ENCODE measurements at regions not wholly inside any gene's neighbourhood (a gene's known extent, or its start where the extent isn't known, plus 50 kb on each side); places are given as distances from the start of the nearest gene placed in this dataset.
"Not testable (repeated sequence)": the region's sequence is repeated elsewhere in the genome, so short reads cannot be mapped to it uniquely, and the experiment has no call there.

GRCh38 chr5:115435778-115436712, 108.5 kb downstream of the FEM1C start:
- no peak for DNase-seq

DNA sequence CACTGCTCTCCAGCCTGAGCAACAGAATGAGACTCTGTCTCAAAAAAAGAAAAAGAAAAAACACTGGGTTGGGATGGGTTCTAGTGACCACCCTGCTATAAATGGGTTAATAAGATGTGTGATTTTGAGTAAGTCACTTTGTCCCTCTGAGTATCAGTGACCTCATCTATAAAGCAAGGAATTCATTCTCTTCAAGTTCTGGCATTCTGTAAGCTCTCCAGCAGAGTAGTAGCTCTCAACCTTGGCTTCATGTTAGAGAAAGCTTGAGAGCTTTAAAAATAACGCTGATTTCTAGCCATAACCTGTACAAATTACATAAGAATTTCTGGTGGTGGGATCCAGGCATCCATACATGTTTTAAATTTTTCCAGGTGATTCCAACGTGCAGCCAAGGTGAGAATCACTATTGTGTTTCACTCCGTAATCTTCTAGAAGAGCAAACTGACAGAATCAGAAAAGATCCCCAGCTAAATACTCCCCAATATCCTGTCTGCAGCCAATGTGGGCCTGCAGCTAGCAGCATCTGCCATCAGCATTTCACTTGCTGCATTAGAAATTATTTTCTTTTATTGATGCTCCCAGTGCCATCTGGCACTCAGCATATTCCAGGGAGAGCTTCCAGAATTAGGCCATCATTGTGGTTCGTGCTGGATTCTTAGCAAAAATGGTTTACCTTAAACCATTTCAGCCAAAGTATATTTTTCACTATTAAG, 109.4 kb downstream of the FEM1C start:
- DNase-seq, result no peak

DNA sequence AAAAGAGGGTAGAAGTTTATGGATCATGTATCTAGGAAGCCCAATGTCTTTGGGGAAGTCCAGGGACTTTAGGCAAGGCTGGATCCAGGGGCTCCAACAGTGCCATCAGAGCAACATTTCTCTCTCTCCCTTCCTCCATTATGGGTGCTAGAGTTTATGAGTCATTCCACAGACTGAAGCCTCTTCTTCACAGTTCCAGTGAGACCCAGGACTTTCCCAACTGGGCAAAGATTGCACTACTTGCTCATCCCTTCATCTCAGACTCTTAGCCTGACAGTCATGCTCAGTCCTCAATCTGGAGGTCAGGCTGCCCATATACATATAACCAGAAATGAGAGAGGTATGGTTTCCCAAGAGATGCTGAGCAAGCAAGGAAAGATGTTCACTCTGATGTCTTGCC, 110.7 kb downstream of the FEM1C start:
- DNase-seq, result no peak

GRCh38 chr5:115432691-115433090, 111.9 kb downstream of the FEM1C start:
- no peak for DNase-seq

- no peak for DNase-seq
Measured at GRCh38 chr5:115431116-115431515, 113.5 kb downstream of the FEM1C start.

DNA sequence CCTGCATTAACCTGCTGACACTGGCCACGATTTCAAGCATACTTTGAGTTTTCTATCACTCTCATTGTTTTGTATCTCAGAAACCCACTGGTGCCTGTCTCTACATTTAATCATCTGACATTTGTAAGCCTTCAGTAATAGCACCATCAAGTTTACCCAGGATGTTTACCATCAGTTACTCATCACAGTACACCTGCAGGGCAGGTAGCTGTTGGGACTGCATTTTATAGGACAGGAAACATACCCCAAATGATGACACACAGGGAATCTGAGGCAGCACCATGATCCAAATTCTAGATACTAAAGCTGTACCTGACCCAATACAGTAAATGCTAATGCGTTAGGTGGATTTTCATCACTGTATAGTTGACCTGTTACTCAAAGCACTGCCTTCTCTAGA, 114.2 kb downstream of the FEM1C start:
- no peak for DNase-seq

GRCh38 chr5:115429345-115429940, 115.1 kb downstream of the FEM1C start:
- DNase-seq, result no peak

DNA sequence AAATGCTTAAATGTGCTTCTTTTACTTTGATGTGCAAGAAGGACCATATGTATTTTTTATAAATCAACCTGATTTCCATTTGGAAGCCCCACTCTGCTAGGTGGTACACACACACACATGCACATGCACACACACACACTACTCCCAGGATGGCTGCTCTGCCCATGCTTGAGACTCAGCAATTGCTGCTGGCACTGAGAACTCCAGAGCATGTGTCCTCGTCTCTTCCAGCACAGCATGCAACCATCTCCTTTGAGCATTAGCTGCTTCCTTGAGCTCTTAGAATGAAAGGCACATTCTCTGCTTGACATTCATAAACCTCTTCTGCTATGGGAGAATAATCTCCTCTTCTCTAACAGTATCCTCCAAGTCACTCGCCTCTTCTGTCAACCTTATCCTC, 115.9 kb downstream of the FEM1C start:
- DNase-seq, result no peak

DNA sequence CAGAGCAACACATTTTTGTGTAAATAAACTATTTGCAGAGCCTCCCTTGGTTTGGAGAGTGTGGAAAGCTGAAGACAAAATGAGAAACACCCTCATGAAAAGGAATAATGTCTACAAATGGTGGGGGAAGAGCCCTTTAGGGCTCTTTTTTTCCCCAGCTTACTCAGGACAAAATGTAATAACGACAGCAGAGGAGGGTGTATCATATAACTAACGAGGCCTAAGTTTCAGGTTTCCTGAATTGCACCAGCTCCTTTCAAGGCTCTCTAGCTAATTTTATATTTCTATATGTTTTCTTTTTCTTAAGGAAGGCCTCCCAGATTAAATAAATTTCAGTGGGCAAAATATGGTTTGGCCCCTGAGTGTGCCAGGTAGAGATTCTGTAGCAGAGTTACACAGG, 116.3 kb downstream of the FEM1C start:
- no peak for DNase-seq

- DNase-seq, result no peak
Measured at GRCh38 chr5:115424446-115424845, 120.1 kb downstream of the FEM1C start.

DNA sequence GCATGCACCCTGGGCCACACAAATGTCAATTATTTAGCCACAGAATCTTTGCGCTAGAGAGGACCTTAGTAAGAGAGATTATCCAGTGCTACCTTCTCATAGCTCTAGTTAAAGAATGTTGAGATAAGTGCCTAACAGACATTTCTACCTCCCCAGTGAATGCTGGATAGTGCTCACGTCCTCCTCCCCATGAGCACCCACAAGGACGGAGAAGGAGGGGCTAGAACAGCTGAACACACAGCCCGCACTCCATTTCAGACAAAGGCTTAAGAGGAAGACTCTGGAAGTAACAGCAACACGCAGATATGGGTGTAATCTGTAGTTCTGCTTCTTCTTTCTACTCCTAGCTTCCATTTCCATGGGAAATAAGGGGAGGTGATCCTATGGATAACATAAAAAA, 120.5 kb downstream of the FEM1C start:
- no peak for DNase-seq

DNA sequence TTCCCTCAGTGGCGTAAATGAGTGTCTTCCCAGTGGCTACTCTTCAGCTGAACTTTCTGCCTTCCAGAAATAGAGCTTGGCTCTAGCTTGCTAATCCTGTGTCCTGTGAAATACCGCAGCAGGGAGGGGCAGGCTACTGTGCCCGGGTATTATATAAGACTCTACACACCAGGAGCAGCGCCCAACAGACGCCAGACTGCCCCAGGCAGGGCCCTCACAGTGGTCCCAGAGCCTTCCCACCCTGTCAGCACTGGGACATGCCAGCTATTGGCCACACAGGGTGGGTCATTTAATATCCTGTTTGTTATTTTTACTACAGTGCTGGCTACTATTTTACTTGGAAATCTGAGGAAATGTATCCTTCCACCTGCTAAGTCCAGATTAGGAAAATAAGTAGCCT, 121.0 kb downstream of the FEM1C start:
- no peak for DNase-seq

- no peak for DNase-seq
Measured at GRCh38 chr5:115423051-115423450, 121.5 kb downstream of the FEM1C start.

DNA sequence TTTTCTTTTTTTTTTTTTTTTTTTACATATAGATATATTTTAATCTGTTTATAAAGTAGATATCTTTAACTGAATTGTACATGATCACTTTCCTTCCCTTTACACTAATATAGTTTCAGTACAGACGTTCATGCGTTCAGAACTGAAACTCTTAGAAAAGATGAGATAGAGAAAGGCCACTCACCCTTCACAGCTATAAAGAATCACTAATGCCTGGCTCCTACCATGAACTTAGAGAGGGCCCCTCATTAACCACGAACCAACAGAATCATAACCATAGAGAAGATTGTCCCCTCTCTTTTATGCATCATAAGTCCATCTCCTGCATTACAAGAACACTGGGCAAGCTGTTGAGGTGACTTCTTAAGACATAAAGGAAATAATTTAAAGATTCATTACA, 123.8 kb downstream of the FEM1C start:
- not testable (repeated sequence) for DNase-seq

- DNase-seq, result no peak
Measured at GRCh38 chr5:115419846-115420585, 123.6 kb upstream of the CCDC112 start.

GRCh38 chr5:115418788-115419187, 122.3 kb upstream of the CCDC112 start:
- DNase-seq, result no peak

GRCh38 chr5:115417076-115417475, 120.6 kb upstream of the CCDC112 start:
- DNase-seq, result no peak

DNA sequence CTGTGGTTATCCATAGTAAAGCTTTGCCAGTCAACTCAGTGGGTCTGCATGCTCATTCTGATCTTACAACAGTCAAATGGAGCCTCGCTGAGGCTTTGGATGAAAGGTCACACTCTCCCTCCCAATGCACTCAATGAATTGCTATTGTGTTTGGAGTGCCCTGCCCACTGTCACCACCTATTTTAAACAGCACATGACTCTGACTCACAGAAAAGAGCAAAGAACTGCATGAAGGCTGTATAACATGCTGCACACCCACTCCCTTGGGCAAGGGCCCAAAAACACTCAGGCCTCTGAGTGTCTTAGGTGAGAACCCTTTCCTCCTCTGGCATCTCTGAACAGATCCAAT, 118.7 kb upstream of the CCDC112 start:
- no peak for DNase-seq

- DNase-seq, result no peak
Measured at GRCh38 chr5:115414406-115415142, 118.1 kb upstream of the CCDC112 start.

DNA sequence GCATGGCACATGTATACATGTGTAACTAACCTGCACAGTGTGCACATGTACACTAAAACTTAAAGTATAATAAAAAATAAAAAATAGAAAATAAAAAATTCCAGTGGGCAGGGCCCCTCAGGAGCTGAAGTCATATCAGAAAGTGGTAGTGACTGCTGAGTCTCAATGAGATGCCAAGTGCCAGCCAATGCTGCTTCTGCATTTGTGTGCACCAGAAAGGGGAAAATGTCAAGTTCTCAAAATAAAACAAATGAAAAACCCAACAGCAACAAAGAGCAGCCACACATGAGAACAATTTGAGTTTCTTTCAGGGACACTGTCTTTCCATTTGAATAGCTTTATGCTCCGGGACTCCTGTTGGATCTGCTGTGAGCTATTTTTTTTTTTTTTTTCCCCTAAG, 117.2 kb upstream of the CCDC112 start:
- no peak for DNase-seq

DNA sequence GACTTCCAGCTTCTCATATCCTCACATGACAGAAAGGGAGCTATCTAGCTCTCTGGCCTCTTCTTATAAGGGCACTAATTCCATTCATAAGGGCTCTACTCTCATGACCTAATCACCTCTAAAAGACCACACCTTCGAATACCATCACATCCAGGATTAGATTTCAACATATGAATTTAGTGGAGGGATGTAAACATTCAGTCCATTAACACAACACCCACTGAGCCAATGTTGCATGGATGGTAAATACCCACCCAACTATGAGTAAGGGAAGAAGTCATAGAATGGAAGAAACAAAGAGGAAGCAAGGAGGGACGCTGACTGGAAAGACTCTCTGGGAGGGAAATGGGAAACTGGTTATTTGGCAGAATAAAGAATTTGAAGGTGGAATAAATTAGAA, 112.6 kb upstream of the CCDC112 start:
- no peak for DNase-seq

DNA sequence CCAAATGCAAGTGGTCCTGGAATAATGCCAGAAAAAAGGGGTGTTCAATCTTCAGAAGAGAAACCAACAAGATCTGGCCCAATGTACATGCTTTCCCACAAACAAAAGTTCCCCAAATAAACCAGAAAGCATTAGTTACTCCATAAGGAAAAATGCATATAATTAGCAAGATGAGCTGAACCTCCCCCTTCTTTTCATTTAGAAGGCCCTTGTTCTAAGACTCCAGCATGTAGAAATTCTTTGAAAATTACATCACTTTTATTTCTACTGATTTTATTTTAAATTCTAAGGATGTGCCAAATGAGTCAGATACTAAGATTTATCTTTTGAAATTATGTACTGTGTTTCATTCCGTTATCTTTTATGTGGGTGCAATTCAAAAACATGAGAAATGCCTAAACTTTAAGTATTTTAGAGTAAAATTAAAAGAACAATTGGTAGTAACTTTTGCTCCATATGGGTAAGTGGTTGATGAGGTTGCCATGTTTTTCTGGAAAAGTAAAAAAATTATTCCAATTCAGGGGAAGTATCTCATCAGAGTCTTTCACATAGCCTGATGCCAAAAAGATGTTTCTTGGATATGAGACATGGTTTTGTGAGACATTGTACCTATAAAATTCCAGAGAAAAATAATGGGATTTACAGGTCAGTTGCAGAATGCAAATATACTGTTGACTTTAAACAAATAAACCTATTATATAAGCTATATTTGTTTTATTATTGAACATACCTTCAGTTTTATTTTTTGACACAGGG, 106.5 kb upstream of the CCDC112 start:
- no peak for DNase-seq

All from CD4-positive, alpha-beta T cell treated with Interleukin-10 for 1 hour (primary cell).